Aorta (tissue), 5 donors: ENCODE measurements at regions not wholly inside any gene's neighbourhood (a gene's known extent, or its start where the extent isn't known, plus 50 kb on each side); places are given as distances from the start of the nearest gene placed in this dataset.
"Not testable (repeated sequence)": the region's sequence is repeated elsewhere in the genome, so short reads cannot be mapped to it uniquely, and the experiment has no call there.

Source experiments
- ATAC-seq: fragments of 200-7000 bp; cut with Tn5 transposase; one replicate; pipeline ENCODE4 v1.9.1; 2022; ENCODE audit warnings: moderate library complexity; ENCODE audit not compliant: low FRiP score
- DNase-seq, 2 donors: peaks; one replicate each; pipeline ENCODE4 v3.0.0-alpha.2; 2020
- H3K27ac ChIP-seq, 2 donors: one replicate each; pipeline ENCODE4 v1.5.1; 2013; ENCODE audit warnings: low read length in 2 of 2, mild to moderate bottlenecking in 2 of 2, moderate library complexity in 2 of 2, control low read depth in 1 of 2, inconsistent platforms in 1 of 2, low read depth in 1 of 2
- H3K27me3 ChIP-seq, 2 donors: one replicate each; pipeline ENCODE4 v1.6.1; 2013; ENCODE audit warnings: control low read depth in 1 of 2, low read length in 1 of 2, mild to moderate bottlenecking in 1 of 2, moderate library complexity in 1 of 2; ENCODE audit not compliant: insufficient read depth in 2 of 2, control insufficient read depth in 1 of 2
- H3K36me3 ChIP-seq, 2 donors: one replicate each; pipeline ENCODE4 v1.6.1; 2013; ENCODE audit warnings: control low read depth in 1 of 2, low read length in 1 of 2, mild to moderate bottlenecking in 1 of 2; ENCODE audit not compliant: insufficient read depth in 2 of 2, control insufficient read depth in 1 of 2
- H3K4me1 ChIP-seq, 2 donors: one replicate each; pipeline ENCODE4 v1.6.1; 2013; ENCODE audit warnings: low read length in 2 of 2, control low read depth in 1 of 2, mild to moderate bottlenecking in 1 of 2, moderate library complexity in 1 of 2; ENCODE audit not compliant: insufficient read depth in 2 of 2, control insufficient read depth in 1 of 2
- H3K4me3 ChIP-seq, 2 donors: one replicate each; pipeline ENCODE4 v1.5.1; 2013; ENCODE audit warnings: low read length in 2 of 2, control low read depth in 1 of 2, mild to moderate bottlenecking in 1 of 2
- H3K9me3 ChIP-seq: one replicate; pipeline ENCODE4 v1.6.1; 2013; ENCODE audit warnings: mild to moderate bottlenecking, low read length; ENCODE audit not compliant: control insufficient read depth
- WGBS, 2 donors: extraction: QIAGEN DNeasy Blood & Tissue Kit; methylation state at CpG; one replicate each; pipeline ENCODE4 v1.1.7; 2013; 5-methylcytosine and 5-hydroxymethylcytosine counted together
- intact Hi-C, 2 donors: fragments of 100-400 bp; cut with DNase I; formaldehyde crosslinking; loops; one replicate each; pipeline versions ENCODE4 v1.14.2 to v1.15.0; 2022
- donor health status: healthy with polysubstance abuse.
- donor health status: Bipolar disorder and iron deficiency.
- donor health status: DM: no; HTN: no; CAD: no.
- donor health status: DM: no; HTN: no; CAD: no.
- donor health status: DM: yes; HTN: yes; CAD: no.

DNA sequence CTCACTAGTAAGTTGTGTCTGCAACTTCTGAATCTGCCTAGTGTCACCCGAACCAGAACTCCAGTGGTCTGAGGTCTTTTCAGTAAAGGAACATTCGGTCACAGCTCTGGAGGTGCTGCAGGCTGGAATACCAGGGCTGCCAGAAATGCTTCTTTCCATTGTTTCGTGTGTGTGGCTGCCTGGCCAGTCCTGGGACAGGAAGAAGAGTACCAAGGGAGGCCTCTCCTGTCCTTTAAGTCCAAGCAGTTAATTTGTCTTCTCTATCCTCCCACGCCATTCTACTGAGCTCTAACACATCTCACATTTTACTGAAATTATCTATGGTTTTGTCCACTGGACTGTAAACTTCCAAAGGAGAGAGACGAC lies 196.0 kb downstream of the LNPK start:
- Histone ChIP-seq H3K27me3 (no peaks in the 10 kb centered on the region), H3K9me3 (no peaks in the 10 kb centered on the region), H3K4me3 (no peak overlapping the region), H3K36me3 (no peaks in the 10 kb centered on the region), H3K4me1 (no peaks in the 10 kb centered on the region), H3K27ac (no peak overlapping the region)
- 66 to 67% methylated on average over 5 of the region's 5 CpGs for WGBS, 2 donors
- DNase-seq (no peak), ATAC-seq (no peak)
- intact Hi-C loops: no loop called here

DNA sequence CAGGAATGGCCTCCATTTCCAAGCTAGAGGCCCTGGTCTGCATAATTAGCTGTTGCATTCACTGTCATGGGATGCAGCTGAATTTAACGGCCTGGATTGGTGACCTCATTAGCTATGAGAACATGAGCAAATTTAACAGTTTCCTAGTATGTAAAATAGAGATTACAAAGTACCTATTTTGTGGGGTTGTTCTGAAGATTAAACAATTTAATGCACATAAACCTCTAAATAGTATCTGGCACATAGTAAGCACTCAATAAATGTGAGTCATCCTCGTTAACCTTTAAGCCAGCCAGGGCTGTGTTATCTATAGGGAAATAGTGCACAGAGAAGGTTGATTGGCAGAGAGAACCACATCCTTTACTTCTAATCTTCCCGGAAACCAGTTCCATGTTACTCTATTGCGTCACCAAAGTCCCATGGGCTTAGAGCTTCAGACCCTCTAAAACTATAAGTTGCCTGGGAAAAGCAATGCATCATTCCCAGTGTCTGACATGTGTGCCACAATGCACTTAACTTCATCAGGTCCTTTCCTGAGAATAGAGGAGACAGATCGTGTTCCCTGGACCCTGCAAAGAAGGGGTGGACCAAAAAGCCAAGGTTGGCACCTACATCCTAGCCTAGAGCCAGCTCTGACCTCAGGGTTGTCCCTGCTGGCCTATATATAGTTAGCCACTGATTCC lies 196.5 kb downstream of the LNPK start:
- ATAC-seq (no peak), DNase-seq (no peak)
- Histone ChIP-seq H3K9me3 (no peaks in the 10 kb centered on the region), H3K27ac (no peak overlapping the region), H3K27me3 (no peaks in the 10 kb centered on the region), H3K36me3 (no peaks in the 10 kb centered on the region), H3K4me3 (no peak overlapping the region), H3K4me1 (no peaks in the 10 kb centered on the region)
- 52 to 53% methylated on average over 5 of the region's 5 CpGs for WGBS, 2 donors
- intact Hi-C loops: no loop called here

DNA sequence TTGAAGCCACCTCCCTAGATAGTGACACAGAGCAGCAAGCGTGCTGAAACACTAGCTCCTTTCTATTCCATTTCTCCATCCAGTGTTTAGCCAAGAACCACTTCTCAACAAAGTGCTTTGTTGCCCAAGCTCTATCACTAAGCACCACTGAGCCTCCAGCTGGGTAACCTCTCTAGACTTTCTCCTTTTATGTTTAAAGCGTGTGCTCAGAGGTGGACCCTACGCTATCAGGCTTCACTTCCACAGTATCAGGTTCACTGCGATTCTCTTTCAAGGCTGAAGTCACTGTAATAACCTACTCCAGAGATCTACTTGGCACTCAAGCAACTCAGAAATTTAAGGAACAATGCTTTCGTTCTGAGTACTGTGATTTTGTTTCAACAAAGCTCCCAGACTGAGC lies 197.9 kb downstream of the LNPK start:
- no peak for ATAC-seq
- Histone ChIP-seq H3K4me3 (no peak overlapping the region), H3K27me3 (no peaks in the 10 kb centered on the region), H3K36me3 (no peaks in the 10 kb centered on the region), H3K27ac (no peak overlapping the region), H3K9me3 (no peaks in the 10 kb centered on the region), H3K4me1 (no peaks in the 10 kb centered on the region)
- WGBS, 2 donors: 59 to 65% methylated on average over 5 of the region's 5 CpGs
- intact Hi-C loops: no loop called here
- DNase-seq: no peak

DNA sequence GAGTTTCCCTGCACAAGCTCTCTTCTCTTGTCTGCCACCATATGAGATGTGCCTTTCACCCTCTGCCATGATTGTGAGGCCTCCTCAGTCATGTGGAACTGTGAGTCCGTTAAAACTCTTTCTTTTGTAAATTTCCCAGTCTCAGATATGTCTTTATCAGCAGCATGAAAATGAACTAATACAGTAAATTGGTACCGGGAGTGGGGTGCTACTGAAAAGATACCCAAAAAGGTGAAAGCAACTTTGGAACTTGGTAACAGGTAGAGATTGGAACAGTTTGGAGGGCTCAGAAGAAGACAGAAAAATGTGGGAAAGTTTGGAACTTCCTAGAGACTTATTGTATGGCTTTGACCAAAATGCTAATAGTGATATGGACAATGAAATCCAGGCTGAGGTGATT lies 205.6 kb downstream of the LNPK start:
- 91 to 100% methylated on average over 2 of the region's 2 CpGs for WGBS, 2 donors
- DNase-seq, H3K36me3 ChIP-seq, H3K4me1 ChIP-seq, H3K9me3 ChIP-seq, H3K27me3 ChIP-seq, ATAC-seq, H3K4me3 ChIP-seq, intact Hi-C loops, H3K27ac ChIP-seq: not testable (repeated sequence)

DNA sequence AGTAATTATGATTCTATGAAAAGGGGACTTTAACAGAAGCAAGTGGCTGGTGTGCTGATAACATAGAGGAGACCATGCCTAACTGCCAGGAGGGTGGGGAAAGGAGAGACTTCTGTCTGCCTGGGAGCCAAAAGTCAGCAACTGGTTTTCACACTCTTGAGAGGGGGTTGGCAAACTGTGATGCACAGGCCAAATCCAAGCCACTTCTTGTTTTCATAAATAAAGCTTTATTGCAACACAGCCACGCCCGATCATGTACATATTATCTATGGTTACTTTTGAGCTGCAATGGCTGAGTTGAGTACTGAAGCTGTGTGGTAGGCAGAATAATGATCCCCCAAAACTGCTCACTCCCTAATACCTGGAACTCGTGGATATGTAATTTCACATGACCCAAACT lies 208.4 kb downstream of the LNPK start:
- Histone ChIP-seq H3K4me1 (peaks cover 0 to 5% of the 10 kb centered on the region in 2 donors), H3K36me3 (no peaks in the 10 kb centered on the region), H3K27ac (no peak overlapping the region), H3K4me3 (no peak overlapping the region), H3K9me3 (no peaks in the 10 kb centered on the region), H3K27me3 (no peaks in the 10 kb centered on the region)
- DNase-seq: no peak
- no peak for ATAC-seq
- intact Hi-C loops: no loop called here
- 91 to 95% methylated on average over 3 of the region's 3 CpGs for WGBS, 2 donors

DNA sequence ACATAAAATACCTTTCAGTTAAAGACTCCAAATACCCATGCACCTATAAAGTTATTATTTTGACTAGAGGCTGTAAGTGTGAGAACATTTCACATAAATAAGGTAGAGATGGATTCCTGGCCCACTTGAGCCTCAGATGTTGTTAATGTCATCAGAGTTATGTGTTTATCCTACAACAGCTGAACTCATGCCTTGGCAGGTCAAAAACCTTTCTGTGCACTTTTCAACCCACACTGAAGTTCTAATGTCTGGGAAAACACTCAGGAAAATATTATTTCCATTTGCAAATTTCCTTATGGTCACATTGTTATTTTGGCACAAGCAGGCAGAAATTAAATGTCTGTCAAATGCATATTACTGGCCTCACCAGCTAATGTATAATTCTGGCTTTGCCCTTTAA lies 209.2 kb downstream of the LNPK start:
- no peaks in the 10 kb centered on the region for H3K9me3 ChIP-seq
- no peak for ATAC-seq
- intact Hi-C loops: no loop called here

DNA sequence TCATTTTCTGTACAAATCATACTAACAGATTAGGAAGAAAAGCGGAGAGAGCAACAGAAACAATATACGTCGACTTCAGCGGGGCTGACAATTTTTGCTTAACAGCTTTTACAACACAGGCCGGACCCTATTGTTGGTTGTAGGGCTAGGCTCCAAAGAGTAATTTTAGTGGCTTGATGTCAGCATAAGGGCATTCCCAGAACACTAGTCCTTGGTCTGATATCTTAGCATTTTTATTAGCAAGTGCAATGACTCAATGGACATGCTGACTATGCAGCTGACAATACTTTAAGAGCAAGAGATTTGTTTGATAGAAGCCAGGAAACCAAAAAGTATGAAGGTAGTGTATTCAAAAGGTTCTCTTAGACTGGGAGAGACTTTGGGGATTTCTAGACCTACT lies 209.9 kb downstream of the LNPK start:
- H3K4me1 ChIP-seq: peaks cover 0 to 5% of the 10 kb centered on the region in 2 donors
- no peak overlapping the region for H3K4me3 ChIP-seq
- H3K27ac ChIP-seq: no peak overlapping the region
- WGBS, 2 donors: 20 to 36% methylated on average over 5 of the region's 5 CpGs
- intact Hi-C loops: no loop called here
- no peaks in the 10 kb centered on the region for H3K27me3 ChIP-seq
- ATAC-seq (no peak), DNase-seq (no peak)
- H3K9me3 ChIP-seq: no peaks in the 10 kb centered on the region
- no peaks in the 10 kb centered on the region for H3K36me3 ChIP-seq

More for the DNA sequence above, 209.2 kb downstream of the LNPK start:
- Histone ChIP-seq H3K4me3 (no peak overlapping the region), H3K4me1 (peaks cover 0 to 5% of the 10 kb centered on the region in 2 donors), H3K27ac (no peak overlapping the region), H3K36me3 (no peaks in the 10 kb centered on the region), H3K27me3 (no peaks in the 10 kb centered on the region)
- no peak for DNase-seq

DNA sequence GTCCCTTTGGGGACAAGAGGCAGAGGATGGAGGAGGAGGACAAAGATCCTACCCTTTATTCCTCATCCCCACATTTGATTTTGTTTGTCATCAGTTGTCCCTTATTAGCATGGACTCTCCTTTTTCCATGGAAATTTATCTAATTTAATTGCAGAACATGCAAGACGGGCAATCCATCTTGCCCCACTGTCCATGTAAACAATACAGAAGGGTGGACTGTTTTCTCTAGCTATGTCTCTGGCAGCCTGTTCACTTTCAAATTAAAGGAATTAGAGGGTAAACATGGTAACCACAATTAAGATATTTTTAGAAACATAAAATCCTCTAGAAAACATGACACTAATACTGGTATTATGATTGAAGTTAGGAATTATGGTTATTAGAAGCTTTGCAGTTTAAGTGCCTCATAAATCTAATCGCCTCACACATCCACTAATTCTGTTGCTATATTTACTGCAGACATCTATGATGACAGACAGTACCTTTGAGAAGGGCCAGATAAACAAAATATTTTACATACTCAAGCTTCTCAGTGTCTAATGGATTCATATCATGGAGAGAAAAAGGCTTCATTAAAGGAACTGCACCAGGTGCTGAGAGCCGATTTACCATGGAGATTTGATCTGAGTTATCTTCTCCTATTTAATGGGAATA lies 215.5 kb downstream of the LNPK start:
- Histone ChIP-seq H3K9me3 (no peaks in the 10 kb centered on the region), H3K27ac (no peak overlapping the region), H3K36me3 (no peaks in the 10 kb centered on the region), H3K27me3 (no peaks in the 10 kb centered on the region), H3K4me3 (no peak overlapping the region), H3K4me1 (peaks cover 0 to 3% of the 10 kb centered on the region in 2 donors)
- DNase-seq: no peak
- 88 to 92% methylated on average over 3 of the region's 3 CpGs for WGBS, 2 donors
- ATAC-seq: no peak
- intact Hi-C loops: no loop called here

DNA sequence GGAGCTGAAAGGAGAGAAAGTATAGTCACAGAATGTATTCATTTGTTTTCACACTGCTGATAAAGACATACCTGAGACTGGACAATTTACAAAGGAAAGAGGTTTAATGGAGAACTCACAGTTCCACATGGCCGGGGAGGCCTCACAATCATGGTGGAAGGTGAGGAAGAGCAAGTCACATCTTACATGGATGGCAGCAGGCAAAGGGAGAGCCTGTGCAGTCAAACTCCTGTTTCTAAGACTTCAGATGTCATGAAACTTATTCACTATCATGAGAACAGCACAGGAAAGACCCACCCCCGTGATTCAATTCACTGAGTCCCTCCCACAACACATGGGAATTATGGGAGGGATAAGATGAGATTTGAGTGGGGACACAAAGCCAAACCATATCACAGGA lies 224.7 kb downstream of the LNPK start:
- ATAC-seq, DNase-seq, H3K4me3 ChIP-seq, H3K27ac ChIP-seq, intact Hi-C loops, H3K9me3 ChIP-seq, H3K27me3 ChIP-seq, H3K4me1 ChIP-seq, H3K36me3 ChIP-seq: not testable (repeated sequence)
- WGBS, 2 donors: 82 to 83% methylated on average over 2 of the region's 2 CpGs
